IPS-11a (cell line): ENCODE measurements at regions not wholly inside any gene's neighbourhood (a gene's known extent, or its start where the extent isn't known, plus 50 kb on each side); places are given as distances from the start of the nearest gene placed in this dataset.

Source experiments
- H3K4me3 ChIP-seq: one replicate; pipeline ENCODE4 v1.5.1; 2013; ENCODE audit warnings: low read depth, low read length, control low read depth

GRCh38 chr9:107946364-107947141 is 457.0 kb upstream of the KLF4 start:
- no peak overlapping the region for H3K4me3 ChIP-seq

GRCh38 chr9:107945961-107946360 is 456.4 kb upstream of the KLF4 start:
- H3K4me3 ChIP-seq = no peak overlapping the region

- H3K4me3 ChIP-seq = no peak overlapping the region
Observed at GRCh38 chr9:107945493-107945892, 455.9 kb upstream of the KLF4 start.

- no peak overlapping the region for H3K4me3 ChIP-seq
Observed at GRCh38 chr9:107944387-107944786, 454.8 kb upstream of the KLF4 start.

GRCh38 chr9:107943901-107944300 is 454.3 kb upstream of the KLF4 start:
- H3K4me3 ChIP-seq = no peak overlapping the region

GRCh38 chr9:107942856-107943255 is 453.3 kb upstream of the KLF4 start:
- H3K4me3 ChIP-seq = no peak overlapping the region

GRCh38 chr9:107942291-107942690 is 452.7 kb upstream of the KLF4 start:
- no peak overlapping the region for H3K4me3 ChIP-seq

GRCh38 chr9:107940616-107941595 is 451.3 kb upstream of the KLF4 start:
- no peak overlapping the region for H3K4me3 ChIP-seq

GRCh38 chr9:107938801-107939386 is 449.3 kb upstream of the KLF4 start:
- H3K4me3 ChIP-seq = no peak overlapping the region

- H3K4me3 ChIP-seq = no peak overlapping the region
Observed at GRCh38 chr9:107935931-107936330, 446.4 kb upstream of the KLF4 start.

- H3K4me3 ChIP-seq = no peak overlapping the region
Observed at GRCh38 chr9:107933516-107933915, 443.9 kb upstream of the KLF4 start.

GRCh38 chr9:107933097-107933496 is 443.5 kb upstream of the KLF4 start:
- H3K4me3 ChIP-seq = no peak overlapping the region

- H3K4me3 ChIP-seq = no peak overlapping the region
Observed at GRCh38 chr9:107932601-107933000, 443.0 kb upstream of the KLF4 start.

- no peak overlapping the region for H3K4me3 ChIP-seq
Observed at GRCh38 chr9:107932046-107932445, 442.5 kb upstream of the KLF4 start.

- H3K4me3 ChIP-seq = no peak overlapping the region
Observed at GRCh38 chr9:107931071-107931715, 441.6 kb upstream of the KLF4 start.

GRCh38 chr9:107929443-107929842 is 439.9 kb upstream of the KLF4 start:
- H3K4me3 ChIP-seq = no peak overlapping the region

GRCh38 chr9:107928701-107929371 is 439.3 kb upstream of the KLF4 start:
- no peak overlapping the region for H3K4me3 ChIP-seq

- H3K4me3 ChIP-seq = no peak overlapping the region
Observed at GRCh38 chr9:107927276-107927675, 437.7 kb upstream of the KLF4 start.

- H3K4me3 ChIP-seq = no peak overlapping the region
Observed at GRCh38 chr9:107925749-107926297, 436.3 kb upstream of the KLF4 start.

GRCh38 chr9:107922260-107922659 is 432.7 kb upstream of the KLF4 start:
- H3K4me3 ChIP-seq = no peak overlapping the region
